ENCODE measurements at regions not wholly inside any gene's neighbourhood (a gene's known extent, or its start where the extent isn't known, plus 50 kb on each side); places are given as distances from the start of the nearest gene placed in this dataset.

DNA sequence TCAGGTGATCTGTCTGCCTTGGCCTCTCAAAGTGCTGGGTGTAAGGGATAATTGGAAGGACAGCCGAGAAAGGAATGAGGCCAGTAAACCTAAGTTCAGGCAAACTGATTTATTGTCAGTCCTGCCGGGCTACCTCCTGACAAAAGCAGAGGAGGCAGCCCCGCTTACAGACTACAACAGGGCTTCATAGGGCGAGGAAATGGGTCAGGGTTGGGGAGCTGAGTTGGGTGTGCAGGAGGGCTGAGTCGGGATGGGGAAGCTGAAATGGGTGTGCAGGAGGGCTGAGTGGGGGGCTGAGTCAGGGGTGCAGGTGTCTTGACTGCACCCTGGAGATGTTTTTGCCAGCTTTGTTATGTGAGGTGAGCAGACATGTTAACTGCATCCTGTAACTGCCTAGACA is 210.2 kb downstream of the SLITRK6 start:
- H3K9ac ChIP-seq (ENCODE audit: insufficient read depth in 1 of 2, low read length in 2 of 2) = no peak overlapping the region
- no peak overlapping the region for H3K4me3 ChIP-seq
- DNase-seq = no peak
- no peaks in the 10 kb centered on the region for H3K36me3 ChIP-seq (ENCODE audit: control insufficient read depth in 4 of 4, insufficient read depth in 4 of 4, low read length in 4 of 4)
- H3K4me1 ChIP-seq (ENCODE audit: control insufficient read depth in 5 of 5, insufficient read depth in 5 of 5, low read length in 5 of 5) = no peaks in the 10 kb centered on the region
- H3K9me3 ChIP-seq (ENCODE audit: control insufficient read depth in 4 of 4, insufficient read depth in 3 of 4, low read length in 3 of 4) = no peaks in the 10 kb centered on the region
- no peak overlapping the region for H3K27ac ChIP-seq (ENCODE audit: low read depth in 1 of 2, low read length in 1 of 2)
- ATAC-seq (ENCODE audit: insufficient read depth, low FRiP score) = no peak
- no peaks in the 10 kb centered on the region for H3K27me3 ChIP-seq (ENCODE audit: control insufficient read depth in 3 of 3, insufficient read depth in 3 of 3, low read length in 2 of 3)
- WGBS, 2 donors = 87 to 92% methylated on average over 5 of the region's 5 CpGs
- no peak for TF ChIP-seq CTCF (IDR thresholded peaks at IDR 0.05; ENCODE audit: control extremely low read depth, extremely low read depth)

DNA sequence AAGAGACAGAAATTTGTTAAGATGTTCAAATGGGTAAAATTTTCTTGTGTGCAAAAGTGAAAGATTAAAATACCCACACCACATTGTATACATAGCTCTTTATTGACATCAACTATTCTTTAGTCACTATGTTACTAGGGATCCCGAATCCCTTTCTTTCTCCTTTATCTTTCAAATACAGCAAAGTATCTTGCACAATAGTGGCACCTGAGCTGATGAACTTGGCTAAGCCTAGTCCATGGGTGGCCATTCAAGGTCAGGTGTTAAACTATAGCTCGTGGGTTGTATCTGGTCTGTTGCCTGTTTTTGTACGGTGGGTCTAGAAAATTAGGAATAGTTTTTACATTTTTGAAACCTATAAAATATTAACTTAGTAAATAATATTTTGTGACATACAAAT is 210.9 kb downstream of the SLITRK6 start:
- H3K9me3 ChIP-seq (ENCODE audit: control insufficient read depth in 4 of 4, insufficient read depth in 3 of 4, low read length in 3 of 4) = no peaks in the 10 kb centered on the region
- no peaks in the 10 kb centered on the region for H3K36me3 ChIP-seq (ENCODE audit: control insufficient read depth in 4 of 4, insufficient read depth in 4 of 4, low read length in 4 of 4)
- no peaks in the 10 kb centered on the region for H3K27me3 ChIP-seq (ENCODE audit: control insufficient read depth in 3 of 3, insufficient read depth in 3 of 3, low read length in 2 of 3)
- no peak for TF ChIP-seq CTCF (IDR thresholded peaks at IDR 0.05; ENCODE audit: control extremely low read depth, extremely low read depth)
- 80 to 87% methylated on average over 3 of the region's 3 CpGs for WGBS, 2 donors
- H3K27ac ChIP-seq (ENCODE audit: low read depth in 1 of 2, low read length in 1 of 2) = no peak overlapping the region
- H3K4me1 ChIP-seq (ENCODE audit: control insufficient read depth in 5 of 5, insufficient read depth in 5 of 5, low read length in 5 of 5) = no peaks in the 10 kb centered on the region
- DNase-seq = no peak
- ATAC-seq (ENCODE audit: insufficient read depth, low FRiP score) = no peak
- H3K9ac ChIP-seq (ENCODE audit: insufficient read depth in 1 of 2, low read length in 2 of 2) = no peak overlapping the region
- no peak overlapping the region for H3K4me3 ChIP-seq

GRCh38 chr13:85586856-85587255 is 212.4 kb downstream of the SLITRK6 start:
- Histone ChIP-seq H3K36me3 (ENCODE audit: control insufficient read depth in 4 of 4, insufficient read depth in 4 of 4, low read length in 4 of 4) (no peaks in the 10 kb centered on the region), H3K27ac (ENCODE audit: low read depth in 1 of 2, low read length in 1 of 2) (no peak overlapping the region), H3K4me1 (ENCODE audit: control insufficient read depth in 5 of 5, insufficient read depth in 5 of 5, low read length in 5 of 5) (no peaks in the 10 kb centered on the region), H3K9me3 (ENCODE audit: control insufficient read depth in 4 of 4, insufficient read depth in 3 of 4, low read length in 3 of 4) (no peaks in the 10 kb centered on the region), H3K9ac (ENCODE audit: insufficient read depth in 1 of 2, low read length in 2 of 2) (no peak overlapping the region), H3K4me3 (no peak overlapping the region), H3K27me3 (ENCODE audit: control insufficient read depth in 3 of 3, insufficient read depth in 3 of 3, low read length in 2 of 3) (no peaks in the 10 kb centered on the region)
- no peak for ATAC-seq (ENCODE audit: insufficient read depth, low FRiP score)
- DNase-seq = no peak
- TF ChIP-seq CTCF (IDR thresholded peaks at IDR 0.05; ENCODE audit: control extremely low read depth, extremely low read depth) = no peak

DNA sequence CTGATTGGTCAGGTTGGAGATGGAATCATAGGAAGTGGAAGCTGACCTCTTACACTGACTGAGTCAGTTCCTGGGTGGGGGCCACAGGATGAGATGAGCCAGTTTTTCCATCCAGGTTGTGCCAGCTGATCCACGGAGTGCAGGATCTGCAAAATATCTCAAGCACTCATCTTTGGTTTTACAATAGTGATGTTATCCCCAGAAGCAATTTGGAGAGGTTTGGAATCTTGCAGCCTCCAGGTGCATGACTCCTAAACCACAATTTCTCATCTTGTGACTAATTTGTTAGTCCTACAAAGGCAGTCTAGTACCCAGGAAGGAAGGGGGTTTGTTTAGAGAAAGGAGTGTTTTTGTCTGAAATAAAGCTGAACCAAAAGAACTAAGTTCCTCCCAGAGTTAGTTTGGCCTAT is 212.8 kb downstream of the SLITRK6 start:
- H3K9me3 ChIP-seq (ENCODE audit: control insufficient read depth in 4 of 4, insufficient read depth in 3 of 4, low read length in 3 of 4) = no peaks in the 10 kb centered on the region
- no peak for DNase-seq
- WGBS, 2 donors = 74 to 83% methylated on average over 1 of the region's 1 CpG
- TF ChIP-seq CTCF (IDR thresholded peaks at IDR 0.05; ENCODE audit: control extremely low read depth, extremely low read depth) = no peak
- H3K27me3 ChIP-seq (ENCODE audit: control insufficient read depth in 3 of 3, insufficient read depth in 3 of 3, low read length in 2 of 3) = no peaks in the 10 kb centered on the region
- no peaks in the 10 kb centered on the region for H3K4me1 ChIP-seq (ENCODE audit: control insufficient read depth in 5 of 5, insufficient read depth in 5 of 5, low read length in 5 of 5)
- no peaks in the 10 kb centered on the region for H3K36me3 ChIP-seq (ENCODE audit: control insufficient read depth in 4 of 4, insufficient read depth in 4 of 4, low read length in 4 of 4)
- ATAC-seq (ENCODE audit: insufficient read depth, low FRiP score) = no peak
- H3K4me3 ChIP-seq = no peak overlapping the region
- no peak overlapping the region for H3K9ac ChIP-seq (ENCODE audit: insufficient read depth in 1 of 2, low read length in 2 of 2)
- H3K27ac ChIP-seq (ENCODE audit: low read depth in 1 of 2, low read length in 1 of 2) = no peak overlapping the region

Data from lung (tissue), 11 donors.